Ovary (tissue), 3 donors: ENCODE measurements at regions not wholly inside any gene's neighbourhood (a gene's known extent, or its start where the extent isn't known, plus 50 kb on each side); places are given as distances from the start of the nearest gene placed in this dataset.

Experiments
- EP300 ChIP-seq: sonication (generic); formaldehyde crosslinking; IDR thresholded peaks from one replicate; pipeline ENCODE4 v1.6.1; 2017; ENCODE audit warnings: antibody characterized with exemption
- POLR2A ChIP-seq: fragments of 450-650 bp; IDR thresholded peaks from one replicate; pipeline ENCODE4 v1.6.1; 2017; ENCODE audit warnings: antibody characterized with exemption, mild to moderate bottlenecking, moderate library complexity
- TF ChIP-seq, protein P1 (sequence below), 3 donors: fragments of 450-650 bp in 2 of 3; fragments of 200-600 bp in 1 of 3; IDR thresholded peaks; one replicate each; pipeline versions ENCODE4 v1.5.1 to v1.8.0; 2016 to 2022; ENCODE audit warnings: antibody characterized with exemption in 3 of 3, mild to moderate bottlenecking in 1 of 3
- donor health status: DM: no; HTN: no; CAD: no.

DNA sequence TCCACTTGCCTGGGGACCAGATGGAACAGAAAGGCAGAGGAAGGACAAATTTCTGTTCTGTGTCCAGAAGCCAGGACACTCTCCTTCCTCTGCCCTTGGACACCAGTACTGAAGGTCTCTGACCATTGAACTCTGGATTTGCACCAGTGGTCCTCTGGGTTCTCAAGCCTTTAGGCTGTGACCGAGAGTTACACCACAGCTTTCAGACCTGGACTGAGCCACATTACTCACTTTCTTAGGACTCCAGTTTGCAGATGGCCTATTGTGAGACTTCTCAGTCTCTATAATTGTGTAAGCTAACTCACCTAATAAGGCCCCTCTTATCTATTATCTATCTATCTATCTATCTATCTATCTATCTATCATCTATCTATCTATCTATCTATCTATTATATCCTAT lies 295.3 kb upstream of the GALNTL6 start:
- TF ChIP-seq, protein P1, sequence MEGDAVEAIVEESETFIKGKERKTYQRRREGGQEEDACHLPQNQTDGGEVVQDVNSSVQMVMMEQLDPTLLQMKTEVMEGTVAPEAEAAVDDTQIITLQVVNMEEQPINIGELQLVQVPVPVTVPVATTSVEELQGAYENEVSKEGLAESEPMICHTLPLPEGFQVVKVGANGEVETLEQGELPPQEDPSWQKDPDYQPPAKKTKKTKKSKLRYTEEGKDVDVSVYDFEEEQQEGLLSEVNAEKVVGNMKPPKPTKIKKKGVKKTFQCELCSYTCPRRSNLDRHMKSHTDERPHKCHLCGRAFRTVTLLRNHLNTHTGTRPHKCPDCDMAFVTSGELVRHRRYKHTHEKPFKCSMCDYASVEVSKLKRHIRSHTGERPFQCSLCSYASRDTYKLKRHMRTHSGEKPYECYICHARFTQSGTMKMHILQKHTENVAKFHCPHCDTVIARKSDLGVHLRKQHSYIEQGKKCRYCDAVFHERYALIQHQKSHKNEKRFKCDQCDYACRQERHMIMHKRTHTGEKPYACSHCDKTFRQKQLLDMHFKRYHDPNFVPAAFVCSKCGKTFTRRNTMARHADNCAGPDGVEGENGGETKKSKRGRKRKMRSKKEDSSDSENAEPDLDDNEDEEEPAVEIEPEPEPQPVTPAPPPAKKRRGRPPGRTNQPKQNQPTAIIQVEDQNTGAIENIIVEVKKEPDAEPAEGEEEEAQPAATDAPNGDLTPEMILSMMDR (IDR thresholded peaks at IDR 0.05) = no peak
- TF ChIP-seq POLR2A (no peak), EP300 (no peak)
